8988T (cell line): ENCODE measurements at regions not wholly inside any gene's neighbourhood (a gene's known extent, or its start where the extent isn't known, plus 50 kb on each side); places are given as distances from the start of the nearest gene placed in this dataset.
A peak's percentile ranks its signal among the peaks of the same experiment; 100 is the strongest.
"Not testable (repeated sequence)": the region's sequence is repeated elsewhere in the genome, so short reads cannot be mapped to it uniquely, and the experiment has no call there.

Source experiments
- DNase-seq: peaks from one replicate; pipeline ENCODE4 v3.0.0; 2011

DNA sequence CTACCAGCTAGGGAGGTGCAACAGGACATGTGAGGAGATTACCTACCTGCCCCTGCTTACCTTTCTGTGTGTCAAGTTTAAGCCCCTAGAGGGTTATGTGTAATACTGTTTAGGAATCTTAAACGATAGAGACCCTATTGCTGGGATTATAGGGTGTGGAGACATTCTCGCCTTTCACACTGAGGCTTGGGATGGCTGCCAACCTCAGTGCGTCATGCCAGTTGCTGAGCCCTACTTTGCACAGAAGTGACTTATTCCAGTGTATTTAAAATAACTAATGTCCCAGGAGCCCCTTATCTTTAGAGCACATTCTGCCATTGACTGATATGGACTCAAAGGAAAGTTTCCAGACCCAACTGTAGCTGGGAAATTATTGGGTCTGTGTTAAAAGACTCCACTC, 76.6 kb upstream of the XPA start:
- no peak for DNase-seq

DNA sequence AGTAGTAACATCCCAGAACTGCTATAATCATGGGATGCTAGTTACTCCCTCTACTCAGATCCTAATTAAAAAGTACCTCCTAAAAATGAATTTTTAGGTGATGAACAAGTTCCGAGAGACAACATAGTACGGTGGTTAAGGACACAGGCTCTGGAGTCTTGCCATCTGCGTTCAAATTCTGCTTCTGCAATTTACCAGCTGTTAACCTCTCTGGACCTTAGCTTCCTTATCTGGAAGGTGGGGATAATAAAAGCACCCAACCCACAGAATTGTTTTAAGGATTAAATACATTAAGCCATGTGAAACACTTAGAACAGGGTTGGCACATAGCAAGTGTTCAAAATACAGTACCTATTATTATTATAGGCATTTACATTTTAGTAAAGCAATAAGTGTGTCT, 77.5 kb upstream of the XPA start:
- DNase-seq, result no peak

DNA sequence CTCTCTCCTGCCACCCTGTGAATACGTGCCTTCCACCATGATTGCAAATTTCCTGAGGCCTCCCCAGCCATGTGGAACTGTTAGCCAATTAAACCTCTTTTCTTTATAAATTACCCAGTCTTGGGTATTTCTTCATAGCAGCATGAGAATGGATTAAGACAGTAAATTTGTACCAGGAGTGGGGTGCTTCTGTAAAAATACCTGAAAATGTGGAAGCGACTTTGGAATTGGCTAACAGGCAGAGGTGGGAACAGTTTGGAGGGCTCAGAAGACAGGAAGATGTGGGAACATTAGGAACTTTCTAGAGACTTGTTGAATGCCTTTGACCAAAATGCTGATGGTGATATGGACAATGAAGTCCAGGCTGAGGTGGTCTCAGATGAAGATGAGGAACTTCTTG, 74.3 kb upstream of the FOXE1 start:
- not testable (repeated sequence) for DNase-seq

DNA sequence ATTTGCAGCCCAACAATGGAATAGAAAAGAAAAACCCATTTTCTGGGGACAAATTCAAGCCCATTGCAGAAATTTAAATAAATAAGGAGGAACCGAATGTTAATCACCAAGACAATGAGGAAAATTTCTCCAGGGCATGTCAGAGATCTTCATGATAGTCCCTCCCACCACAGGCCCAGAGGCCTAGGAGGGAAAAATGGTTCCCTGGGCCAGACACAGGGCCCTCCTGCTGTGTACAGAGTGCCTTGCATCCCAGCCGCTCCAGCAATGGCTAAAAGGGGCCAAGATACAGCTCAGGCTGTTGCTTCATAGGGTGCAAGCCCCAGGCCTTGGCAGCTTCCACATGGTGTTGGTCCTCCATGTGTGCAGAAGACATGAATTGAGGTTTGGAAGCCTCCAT, 73.4 kb upstream of the FOXE1 start:
- DNase-seq, result no peak

DNA sequence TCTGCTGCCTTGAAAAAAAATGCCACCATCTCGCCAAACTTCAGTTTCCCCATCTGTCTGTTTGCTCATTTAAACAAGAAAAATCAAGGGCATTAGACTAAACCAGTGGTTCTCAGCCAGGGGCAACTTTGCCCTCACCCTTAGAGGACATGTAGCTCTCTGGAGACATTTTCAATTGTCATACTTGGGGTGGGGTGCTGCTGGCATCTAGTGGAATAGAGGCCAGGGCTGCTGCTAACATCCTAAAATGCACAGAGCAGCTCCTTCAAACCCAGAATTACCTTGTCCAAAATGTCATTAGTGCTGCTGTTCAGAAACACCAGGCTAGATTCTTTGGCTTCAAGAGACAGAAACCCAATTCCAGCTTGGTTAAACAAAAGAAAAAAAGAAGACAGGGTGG, 71.1 kb upstream of the FOXE1 start:
- DNase-seq, result no peak

DNA sequence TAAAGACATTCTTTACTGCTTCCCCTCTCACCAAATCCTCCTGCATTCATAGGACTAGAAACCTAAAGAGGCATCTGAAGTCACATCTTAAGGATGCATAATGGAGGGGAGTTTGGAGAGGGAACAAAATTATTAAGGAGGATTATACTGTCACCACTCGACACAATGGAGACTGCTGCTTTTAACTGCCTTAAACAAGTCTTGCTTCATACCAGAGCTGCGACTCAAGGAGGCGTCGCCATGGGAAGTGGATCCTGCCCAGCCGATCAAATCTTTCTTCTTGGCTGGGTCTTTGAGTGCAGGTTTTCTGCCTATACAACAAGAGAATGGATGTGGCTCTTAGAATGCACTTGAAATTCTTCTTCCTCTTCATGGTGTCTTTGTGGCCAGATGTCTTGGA, 66.7 kb upstream of the FOXE1 start:
- DNase-seq, result no peak

DNA sequence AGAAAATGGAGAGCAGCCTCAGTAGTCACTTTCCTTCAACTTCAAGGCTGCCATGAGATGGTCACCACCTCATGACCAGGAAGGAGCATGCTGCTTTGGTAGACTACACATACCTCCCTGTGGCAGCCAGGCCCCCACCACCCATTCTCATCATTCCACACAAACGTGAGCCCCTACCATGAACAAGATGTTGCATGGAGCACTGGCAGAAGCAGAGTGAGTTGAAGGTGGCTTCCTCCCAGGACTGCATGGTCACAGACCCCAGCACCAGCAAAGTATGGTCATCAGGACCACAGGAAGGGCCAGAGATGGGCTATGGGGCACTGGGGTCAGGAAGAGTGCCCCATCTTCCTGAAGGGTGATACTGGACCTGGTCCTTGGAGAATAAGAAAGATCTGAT, 65.5 kb upstream of the FOXE1 start:
- DNase-seq, result no peak

DNA sequence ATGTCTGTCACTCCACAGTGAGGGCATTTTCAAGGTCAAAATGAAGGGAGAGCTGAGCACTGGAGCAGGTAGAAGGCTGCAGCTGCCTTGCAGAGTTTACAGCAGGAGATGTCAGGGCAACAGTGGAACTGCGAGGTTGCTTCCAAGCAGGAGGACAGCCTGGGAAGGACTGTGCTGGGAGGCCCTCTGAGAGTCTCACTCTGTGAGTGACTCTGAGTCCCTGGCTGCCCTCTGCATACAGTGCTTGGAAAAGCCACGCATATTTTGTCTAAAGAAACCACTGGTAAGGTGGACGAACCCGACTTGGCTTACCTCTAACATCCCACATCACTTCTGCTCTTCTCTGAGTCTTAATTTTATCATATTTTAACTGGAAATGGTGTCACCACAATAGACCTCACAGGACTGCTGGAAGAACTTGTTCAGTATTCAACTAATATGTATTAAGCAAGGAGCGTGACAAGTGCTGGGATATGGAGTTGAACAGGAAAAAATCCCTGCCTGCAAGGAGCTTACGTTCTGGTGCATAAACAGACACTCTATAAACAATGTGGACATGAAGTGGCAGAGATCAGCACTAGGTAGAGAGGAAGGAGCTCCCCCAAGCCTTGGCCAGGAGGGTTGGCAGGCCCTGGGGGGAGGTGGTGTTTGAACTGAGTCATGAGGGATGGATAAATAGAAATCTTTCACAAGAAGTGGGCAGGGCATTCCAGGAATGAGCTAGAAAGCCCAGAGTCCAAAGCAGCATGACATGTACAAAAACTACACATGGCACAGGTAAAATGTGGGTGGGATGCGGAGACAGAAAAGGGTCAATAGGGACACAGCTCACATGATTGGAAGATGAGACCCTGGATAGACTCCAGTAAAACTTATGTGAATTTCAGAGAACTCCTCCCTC, 64.0 kb upstream of the FOXE1 start:
- DNase-seq, result no peak

DNA sequence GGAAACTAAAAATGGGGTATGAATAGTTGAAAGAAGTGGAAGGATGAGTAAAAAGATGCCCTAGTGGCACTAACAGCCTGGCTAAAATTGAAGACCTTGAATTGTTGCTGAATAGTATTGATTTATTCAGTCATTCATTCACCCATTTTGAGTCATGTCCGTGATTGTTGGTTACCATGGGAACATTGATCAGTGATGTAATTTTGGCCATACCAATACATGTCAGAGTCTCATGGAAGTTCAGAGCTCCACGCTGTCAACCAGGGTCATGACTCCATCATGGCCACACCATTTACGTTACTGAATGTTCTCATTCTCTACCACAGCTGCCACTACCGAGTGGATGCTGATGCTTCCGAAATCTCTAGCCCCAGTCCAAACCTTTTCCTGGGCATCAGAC, 62.5 kb upstream of the FOXE1 start:
- DNase-seq, result no peak

DNA sequence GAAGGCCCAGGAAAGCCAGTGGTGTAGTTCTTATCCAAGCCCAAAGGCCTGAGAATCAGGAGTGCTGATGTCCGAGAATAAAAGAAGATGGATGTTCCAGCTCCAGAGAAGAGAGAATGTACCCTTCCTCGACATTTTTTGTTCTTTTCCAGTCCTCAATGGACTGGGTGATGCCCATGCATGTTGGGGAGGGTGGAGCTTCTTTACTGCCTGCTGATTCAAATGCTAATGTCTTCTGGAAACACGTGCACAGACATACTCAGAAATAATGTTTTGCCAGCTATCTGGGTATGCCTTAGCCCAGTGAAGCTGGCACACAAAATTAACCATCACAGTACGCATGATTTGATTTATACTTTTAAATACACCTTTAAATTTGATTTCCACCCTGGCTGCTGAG, 61.5 kb upstream of the FOXE1 start:
- DNase-seq, result no peak

DNA sequence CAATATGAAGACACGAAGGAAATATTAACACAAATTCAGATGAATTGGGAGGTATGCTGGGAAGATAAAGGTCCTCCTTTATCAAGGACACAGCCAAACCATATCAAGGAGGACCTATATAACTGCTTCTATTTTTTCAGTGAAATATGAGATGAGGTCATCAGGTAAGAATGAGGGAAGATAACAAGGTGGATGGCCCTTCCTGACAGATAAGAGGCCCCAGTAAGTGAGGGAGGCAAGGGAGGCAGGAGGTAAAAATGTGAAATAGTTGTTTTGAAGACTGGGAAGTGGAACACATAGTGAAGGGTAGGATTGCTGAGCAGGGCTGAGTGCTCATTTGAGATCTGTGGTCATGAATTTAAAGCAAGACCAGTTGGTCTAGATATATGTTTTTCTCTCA, 60.0 kb upstream of the FOXE1 start:
- DNase-seq, result no peak

DNA sequence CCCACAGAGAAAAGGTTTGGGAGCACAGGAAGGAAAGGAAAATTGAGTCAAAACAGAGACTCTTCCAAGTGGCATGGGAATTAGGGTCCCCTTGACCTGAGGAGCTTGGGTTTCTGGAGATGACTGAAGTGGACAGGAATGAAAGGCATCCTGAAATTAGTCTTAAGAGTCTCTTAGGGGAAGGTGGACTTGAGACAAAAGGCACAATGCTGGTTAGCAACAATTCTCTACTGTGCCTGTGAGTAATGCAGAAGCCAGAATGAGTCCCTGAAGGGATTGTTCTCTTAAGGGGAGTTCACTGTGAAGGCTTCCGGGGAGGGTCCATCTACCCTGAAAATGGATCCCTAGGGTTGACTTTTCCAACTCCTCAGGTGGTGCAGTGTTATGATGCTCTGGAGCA, 58.4 kb upstream of the FOXE1 start:
- no peak for DNase-seq

DNA sequence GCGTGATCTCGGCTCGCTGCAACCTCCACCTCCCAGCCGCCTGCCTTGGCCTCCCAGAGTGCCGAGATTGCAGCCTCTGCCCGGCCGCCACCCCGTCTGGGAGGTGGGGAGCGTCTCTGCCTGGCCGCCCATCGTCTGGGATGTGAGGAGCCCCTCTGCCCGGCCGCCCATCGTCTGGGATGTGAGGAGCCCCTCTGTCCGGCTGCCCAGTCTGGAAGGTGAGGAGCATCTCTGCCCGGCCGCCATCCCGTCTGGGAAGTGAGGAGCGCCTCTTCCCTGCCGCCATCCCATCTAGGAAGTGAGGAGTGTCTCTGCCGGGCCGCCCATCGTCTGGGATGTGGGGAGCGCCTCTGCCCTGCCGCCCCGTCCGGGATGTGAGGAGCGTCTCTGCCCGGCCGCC, 56.9 kb upstream of the FOXE1 start:
- not testable (repeated sequence) for DNase-seq

DNA sequence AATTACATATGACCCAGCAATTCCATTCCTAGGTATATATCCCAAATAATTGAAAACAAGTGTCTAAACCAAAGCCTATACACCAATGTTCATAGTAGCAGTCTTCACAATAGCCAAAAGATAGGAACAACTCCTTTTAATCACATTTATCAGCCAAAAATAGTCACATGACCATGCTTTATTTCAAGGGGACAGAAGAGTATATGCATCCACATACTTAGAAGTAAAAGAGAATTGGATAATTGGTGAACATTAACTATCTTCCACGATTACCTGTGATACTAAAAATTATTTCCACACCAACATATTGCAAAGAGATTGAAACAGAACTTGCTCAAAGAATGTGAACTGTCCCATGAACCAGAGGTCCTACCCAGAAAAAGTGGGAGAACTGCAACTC, 51.8 kb upstream of the FOXE1 start:
- no peak for DNase-seq

DNA sequence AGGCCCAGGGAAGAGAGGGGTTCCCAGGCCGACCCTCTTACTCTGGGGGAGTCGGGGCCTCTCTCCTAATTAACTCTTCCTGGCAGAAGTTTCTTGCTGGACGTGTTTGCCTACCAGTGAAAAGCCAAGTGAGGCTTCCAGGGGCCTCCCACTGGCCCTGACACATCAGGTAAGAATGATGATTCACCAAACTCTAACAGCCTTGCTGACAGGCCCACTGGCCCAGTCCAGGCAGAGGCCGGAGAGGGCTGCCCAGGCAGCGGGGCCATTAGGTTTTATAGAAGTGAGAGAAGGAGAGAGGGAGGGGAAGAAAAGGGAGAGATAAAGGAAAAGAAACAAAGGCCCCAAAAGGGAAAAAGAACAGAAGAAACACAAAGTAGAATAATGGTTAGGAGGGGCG, 50.8 kb upstream of the FOXE1 start:
- peak; percentile 87 for DNase-seq

DNA sequence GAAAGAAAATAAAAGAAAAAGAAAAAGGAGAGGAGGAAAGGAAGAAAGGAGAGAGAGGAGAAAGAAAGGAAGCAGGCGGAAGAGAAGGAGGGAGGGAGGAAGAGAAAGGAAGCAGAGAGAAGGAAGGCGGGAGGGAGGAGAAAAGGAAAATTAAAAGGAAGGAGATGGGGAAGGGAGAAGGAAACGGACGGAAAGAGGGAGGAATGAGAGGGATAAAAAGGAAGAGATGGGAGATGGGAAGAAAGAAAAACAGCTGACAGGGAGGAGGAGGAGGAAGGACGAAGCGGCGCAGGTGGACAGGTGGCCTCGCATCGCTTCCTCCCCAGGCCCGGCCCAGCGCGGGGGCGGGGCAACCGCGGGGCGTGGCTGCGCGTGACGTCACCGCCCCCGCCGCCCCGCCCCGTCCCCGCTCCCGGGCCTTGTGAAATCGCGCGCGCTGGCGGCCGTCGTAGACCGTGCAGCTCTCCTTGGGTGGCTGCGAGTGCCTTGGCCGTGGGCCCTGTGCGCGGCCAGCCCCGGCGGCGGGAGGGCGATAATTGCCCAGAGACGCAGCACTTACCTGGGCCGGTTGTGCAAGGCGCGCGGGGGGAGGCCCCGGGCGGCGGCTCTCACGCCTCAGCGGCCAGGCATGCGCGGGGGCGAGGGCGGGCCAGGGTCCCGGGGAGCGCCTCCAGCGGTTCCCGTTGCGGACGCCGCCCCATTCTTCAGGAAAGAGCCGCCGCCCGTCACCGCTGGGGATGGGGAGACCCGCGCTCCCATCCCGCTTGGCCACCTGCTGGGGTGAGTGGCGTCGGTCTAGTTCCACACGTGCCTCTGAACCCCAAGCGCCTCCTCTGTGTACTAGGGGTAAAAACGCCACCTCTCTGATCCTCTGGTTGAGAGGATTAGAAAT, 49.6 kb upstream of the FOXE1 start:
- peak; percentile 76 for DNase-seq
